ENCODE measurements at regions not wholly inside any gene's neighbourhood (a gene's known extent, or its start where the extent isn't known, plus 50 kb on each side); places are given as distances from the start of the nearest gene placed in this dataset.
"Not testable (repeated sequence)": the region's sequence is repeated elsewhere in the genome, so short reads cannot be mapped to it uniquely, and the experiment has no call there.

GRCh38 chr12:41661141-41661765 is 473.1 kb downstream of the PDZRN4 start:
- H3K27ac Mint-ChIP-seq (ENCODE audit: unreplicated experiment) = peak overlapping the region; percentile 60
- TF ChIP-seq, protein P1, sequence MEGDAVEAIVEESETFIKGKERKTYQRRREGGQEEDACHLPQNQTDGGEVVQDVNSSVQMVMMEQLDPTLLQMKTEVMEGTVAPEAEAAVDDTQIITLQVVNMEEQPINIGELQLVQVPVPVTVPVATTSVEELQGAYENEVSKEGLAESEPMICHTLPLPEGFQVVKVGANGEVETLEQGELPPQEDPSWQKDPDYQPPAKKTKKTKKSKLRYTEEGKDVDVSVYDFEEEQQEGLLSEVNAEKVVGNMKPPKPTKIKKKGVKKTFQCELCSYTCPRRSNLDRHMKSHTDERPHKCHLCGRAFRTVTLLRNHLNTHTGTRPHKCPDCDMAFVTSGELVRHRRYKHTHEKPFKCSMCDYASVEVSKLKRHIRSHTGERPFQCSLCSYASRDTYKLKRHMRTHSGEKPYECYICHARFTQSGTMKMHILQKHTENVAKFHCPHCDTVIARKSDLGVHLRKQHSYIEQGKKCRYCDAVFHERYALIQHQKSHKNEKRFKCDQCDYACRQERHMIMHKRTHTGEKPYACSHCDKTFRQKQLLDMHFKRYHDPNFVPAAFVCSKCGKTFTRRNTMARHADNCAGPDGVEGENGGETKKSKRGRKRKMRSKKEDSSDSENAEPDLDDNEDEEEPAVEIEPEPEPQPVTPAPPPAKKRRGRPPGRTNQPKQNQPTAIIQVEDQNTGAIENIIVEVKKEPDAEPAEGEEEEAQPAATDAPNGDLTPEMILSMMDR (IDR thresholded peaks at IDR 0.05; ENCODE audit: partially characterized antibody, unreplicated experiment) = no peak
- peak overlapping the region; percentile 7 for H3K4me3 Mint-ChIP-seq (ENCODE audit: unreplicated experiment)
- H3K36me3 Mint-ChIP-seq (ENCODE audit: unreplicated experiment) = no peaks in the 10 kb centered on the region
- peaks cover 3% of the 10 kb centered on the region for H3K27me3 Mint-ChIP-seq (ENCODE audit: unreplicated experiment)
- H3K4me1 Mint-ChIP-seq (ENCODE audit: low read depth, unreplicated experiment) = peaks cover 21% of the 10 kb centered on the region
- H3K9me3 Mint-ChIP-seq (ENCODE audit: unreplicated experiment) = peaks cover 2% of the 10 kb centered on the region
- DNase-seq = no peak

DNA sequence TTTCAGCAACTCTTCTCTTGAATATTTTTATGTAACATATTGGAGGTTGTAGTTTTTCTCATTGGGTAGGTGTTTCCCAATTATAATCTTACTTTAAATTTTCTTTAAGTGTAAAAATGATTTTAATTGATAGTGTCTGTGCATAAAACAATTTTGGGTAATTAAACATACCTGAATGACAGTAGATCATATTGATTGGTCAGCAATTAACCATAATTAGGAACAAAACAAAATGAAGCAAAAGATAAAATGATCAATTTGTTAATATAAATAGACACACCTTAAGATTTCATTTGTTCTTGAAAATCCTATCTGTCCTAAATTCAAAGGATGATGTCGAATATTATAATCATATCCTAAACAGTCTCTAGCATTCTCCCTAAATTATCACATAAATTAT is 468.3 kb downstream of the PDZRN4 start:
- no peak overlapping the region for H3K4me3 Mint-ChIP-seq (ENCODE audit: unreplicated experiment)

DNA sequence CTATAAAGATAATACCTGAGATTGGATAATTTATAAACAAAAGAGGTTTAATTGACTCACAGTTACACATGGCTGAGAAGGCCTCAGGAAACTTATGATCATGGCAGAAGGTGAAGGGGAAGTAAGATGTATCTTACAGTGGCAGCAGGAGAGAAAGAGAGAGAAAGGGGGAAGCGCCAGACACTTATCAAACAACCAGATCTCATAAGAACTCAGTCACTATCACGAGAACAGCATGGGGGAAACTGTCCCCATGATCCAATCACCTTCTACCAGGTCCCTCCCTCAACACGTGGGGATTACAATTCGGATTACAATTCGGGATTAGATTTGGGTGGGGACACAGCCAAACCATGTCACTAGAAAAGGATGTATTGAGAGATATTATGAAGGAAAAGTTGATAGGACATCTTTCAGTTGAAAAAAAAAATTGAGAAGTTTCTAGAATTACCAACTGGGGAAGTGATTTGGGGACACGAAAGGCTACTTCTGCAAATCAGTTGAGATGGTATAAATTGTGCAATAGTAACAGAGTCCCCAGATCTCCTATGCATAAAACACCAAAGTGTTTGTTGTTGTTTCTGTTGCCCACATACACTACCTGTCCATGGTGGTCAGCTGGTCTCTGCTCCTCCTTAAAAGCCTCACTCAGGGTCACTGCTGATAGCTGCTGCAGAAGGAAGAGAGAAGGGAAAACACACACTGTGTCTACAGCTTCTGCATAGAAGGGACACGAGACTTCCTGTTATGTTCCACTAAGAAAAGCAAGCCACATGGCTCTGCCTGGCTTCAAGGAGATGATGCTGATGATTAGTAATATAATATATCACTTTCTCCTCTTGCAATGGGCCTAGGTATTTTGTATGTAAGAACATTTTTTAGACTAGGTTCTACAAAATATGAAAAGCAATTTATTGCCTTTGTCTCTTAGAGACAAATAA is 465.5 kb downstream of the PDZRN4 start:
- Mint-ChIP-seq H3K36me3 (ENCODE audit: unreplicated experiment) (no peaks in the 10 kb centered on the region), H3K27me3 (ENCODE audit: unreplicated experiment) (no peaks in the 10 kb centered on the region), H3K9me3 (ENCODE audit: unreplicated experiment) (no peaks in the 10 kb centered on the region), H3K4me1 (ENCODE audit: low read depth, unreplicated experiment) (peaks cover 6% of the 10 kb centered on the region), H3K27ac (ENCODE audit: unreplicated experiment) (no peak overlapping the region), H3K4me3 (ENCODE audit: unreplicated experiment) (no peak overlapping the region)
- TF ChIP-seq, protein P1 (IDR thresholded peaks at IDR 0.05; ENCODE audit: partially characterized antibody, unreplicated experiment) = no peak
- no peak for DNase-seq

More for the DNA sequence above, 468.3 kb downstream of the PDZRN4 start:
- TF ChIP-seq, protein P1 (IDR thresholded peaks at IDR 0.05; ENCODE audit: partially characterized antibody, unreplicated experiment) = no peak
- no peaks in the 10 kb centered on the region for H3K36me3 Mint-ChIP-seq (ENCODE audit: unreplicated experiment)
- no peaks in the 10 kb centered on the region for H3K9me3 Mint-ChIP-seq (ENCODE audit: unreplicated experiment)
- no peak for DNase-seq
- peaks cover 2% of the 10 kb centered on the region for H3K27me3 Mint-ChIP-seq (ENCODE audit: unreplicated experiment)
- H3K27ac Mint-ChIP-seq (ENCODE audit: unreplicated experiment) = no peak overlapping the region
- H3K4me1 Mint-ChIP-seq (ENCODE audit: low read depth, unreplicated experiment) = peaks cover 18% of the 10 kb centered on the region

- Mint-ChIP-seq H3K27me3 (ENCODE audit: unreplicated experiment) (no peaks in the 10 kb centered on the region), H3K9me3 (ENCODE audit: unreplicated experiment) (no peaks in the 10 kb centered on the region), H3K4me3 (ENCODE audit: unreplicated experiment) (no peak overlapping the region), H3K27ac (ENCODE audit: unreplicated experiment) (no peak overlapping the region), H3K36me3 (ENCODE audit: unreplicated experiment) (no peaks in the 10 kb centered on the region), H3K4me1 (ENCODE audit: low read depth, unreplicated experiment) (peaks cover 6% of the 10 kb centered on the region)
- TF ChIP-seq, protein P1 (IDR thresholded peaks at IDR 0.05; ENCODE audit: partially characterized antibody, unreplicated experiment) = no peak
- no peak for DNase-seq
These were observed 464.9 kb downstream of the PDZRN4 start for GRCh38 chr12:41652981-41653380.

DNA sequence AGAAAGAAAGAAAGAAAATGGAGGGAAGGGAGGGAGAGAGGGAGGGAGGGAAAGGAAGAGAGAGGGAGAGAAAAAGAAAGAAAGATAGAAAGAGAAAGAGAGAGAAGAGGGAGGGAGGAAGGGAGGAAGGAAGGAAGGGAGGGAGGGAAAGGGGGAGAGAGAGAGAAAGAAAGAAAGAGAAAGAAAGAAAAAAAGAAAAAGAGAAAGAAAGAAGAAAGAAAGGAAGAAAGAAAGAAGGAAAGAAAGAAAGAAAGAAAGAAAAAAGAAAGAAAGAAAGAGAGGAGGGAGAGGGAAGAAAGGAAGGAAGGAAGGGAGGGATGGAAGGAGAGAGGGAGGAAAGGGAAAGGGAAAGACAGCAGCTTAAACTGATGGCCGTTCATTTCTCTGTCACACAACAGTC is 457.5 kb downstream of the PDZRN4 start:
- TF ChIP-seq, protein P1 (IDR thresholded peaks at IDR 0.05; ENCODE audit: partially characterized antibody, unreplicated experiment) = no peak
- no peak for DNase-seq
- Mint-ChIP-seq H3K4me3 (ENCODE audit: unreplicated experiment) (no peak overlapping the region), H3K27ac (ENCODE audit: unreplicated experiment) (no peak overlapping the region), H3K4me1 (ENCODE audit: low read depth, unreplicated experiment) (peaks cover 4% of the 10 kb centered on the region), H3K27me3 (ENCODE audit: unreplicated experiment) (no peaks in the 10 kb centered on the region), H3K9me3 (ENCODE audit: unreplicated experiment) (no peaks in the 10 kb centered on the region), H3K36me3 (ENCODE audit: unreplicated experiment) (no peaks in the 10 kb centered on the region)

DNA sequence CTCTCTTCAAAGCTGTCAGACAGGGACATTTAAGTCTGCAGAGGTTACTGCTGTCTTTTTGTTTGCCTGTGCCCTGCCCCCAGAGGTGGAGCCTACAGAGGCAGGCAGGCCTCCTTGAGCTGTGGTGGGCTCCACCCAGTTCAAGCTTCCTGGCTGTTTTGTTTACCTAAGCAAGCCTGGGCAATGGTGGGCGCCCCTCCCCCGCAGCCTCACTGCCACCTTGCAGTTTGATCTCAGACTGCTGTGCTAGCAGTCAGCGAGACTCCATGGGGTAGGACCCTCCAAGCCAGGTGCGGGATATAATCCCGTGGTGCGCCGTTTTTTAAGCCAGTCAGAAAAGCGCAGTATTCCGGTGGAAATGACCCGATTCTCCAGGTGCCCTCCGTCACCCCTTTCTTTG is 454.7 kb downstream of the PDZRN4 start:
- not testable (repeated sequence) for H3K9me3 Mint-ChIP-seq (ENCODE audit: unreplicated experiment); H3K36me3 Mint-ChIP-seq (ENCODE audit: unreplicated experiment); H3K4me3 Mint-ChIP-seq (ENCODE audit: unreplicated experiment); H3K27ac Mint-ChIP-seq (ENCODE audit: unreplicated experiment); H3K4me1 Mint-ChIP-seq (ENCODE audit: low read depth, unreplicated experiment); H3K27me3 Mint-ChIP-seq (ENCODE audit: unreplicated experiment); DNase-seq

Data from glutamatergic neuron (in vitro differentiated cells).